VCaP (cell line): ENCODE measurements at regions not wholly inside any gene's neighbourhood (a gene's known extent, or its start where the extent isn't known, plus 50 kb on each side); places are given as distances from the start of the nearest gene placed in this dataset.

Experiments used
- H3K27ac ChIP-seq: fragments of 450-650 bp; 2 replicates; pipeline ENCODE4 v1.5.1; 2017
- CTCF ChIP-seq: fragments of 450-650 bp; conservative IDR thresholded peaks from 2 replicates; pipeline ENCODE4 v1.5.1; 2017; ENCODE audit warnings: mild to moderate bottlenecking, moderate library complexity

DNA sequence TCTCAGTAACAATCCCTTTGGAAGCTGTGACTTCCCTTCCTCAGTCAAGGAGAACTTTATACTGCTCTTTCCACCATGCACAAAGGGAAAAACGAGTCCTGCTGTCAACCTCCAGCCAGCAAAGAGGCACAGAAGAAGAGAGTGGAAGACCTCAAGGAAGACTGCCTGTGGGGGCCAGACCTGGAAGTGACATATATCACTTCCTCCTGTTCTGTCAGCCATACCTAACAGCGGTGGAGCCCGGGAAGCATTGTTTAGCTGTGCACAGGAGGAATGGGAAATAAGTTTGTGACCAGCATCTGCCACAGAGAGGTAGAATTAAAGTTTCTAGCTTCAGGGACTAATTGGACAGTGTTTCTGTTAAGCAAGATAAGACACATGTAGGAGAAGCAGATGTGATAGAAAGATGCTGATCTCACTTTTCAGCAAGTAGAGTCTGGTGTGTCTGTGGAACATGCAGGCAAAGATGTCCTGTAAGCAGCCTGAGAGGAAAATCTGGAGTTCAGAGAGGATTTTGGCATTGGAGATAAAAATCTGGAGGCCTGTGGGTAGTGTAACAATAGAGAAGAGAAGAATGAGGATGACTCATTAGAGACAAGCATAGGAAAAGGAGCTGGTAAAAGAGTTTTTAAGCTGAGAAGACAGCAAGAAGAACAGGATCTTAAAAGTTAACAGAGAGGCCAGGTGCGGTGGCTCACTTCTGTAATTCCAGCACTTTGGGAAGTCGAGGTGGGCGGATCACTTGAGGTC, 141.6 kb upstream of the CPSF6 start:
- H3K27ac ChIP-seq, result no peak overlapping the region
- no peak for TF ChIP-seq CTCF

- no peak for TF ChIP-seq CTCF
- no peak overlapping the region for H3K27ac ChIP-seq
Observed at GRCh38 chr12:69099201-69099837, 140.1 kb upstream of the CPSF6 start.

DNA sequence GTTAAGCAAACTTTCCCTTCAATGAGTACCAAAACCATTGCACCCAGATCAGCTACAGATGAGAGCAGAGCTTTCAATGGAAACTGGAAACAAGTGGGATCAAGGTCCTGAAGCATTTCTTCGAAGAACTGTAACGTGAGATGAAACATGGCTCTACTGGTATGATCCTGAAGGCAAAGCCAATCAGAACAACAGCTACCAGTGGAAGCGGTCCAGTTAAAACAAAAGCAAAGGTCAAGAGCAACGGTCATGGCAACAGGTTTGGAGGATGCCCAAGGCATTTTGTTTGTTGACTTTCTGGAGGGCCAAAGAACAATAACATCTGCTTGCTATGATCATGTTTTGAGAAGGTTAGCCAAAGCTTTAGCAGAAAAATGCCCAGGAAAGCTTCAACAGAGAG, 137.9 kb upstream of the CPSF6 start:
- no peak overlapping the region for H3K27ac ChIP-seq
- no peak for TF ChIP-seq CTCF

DNA sequence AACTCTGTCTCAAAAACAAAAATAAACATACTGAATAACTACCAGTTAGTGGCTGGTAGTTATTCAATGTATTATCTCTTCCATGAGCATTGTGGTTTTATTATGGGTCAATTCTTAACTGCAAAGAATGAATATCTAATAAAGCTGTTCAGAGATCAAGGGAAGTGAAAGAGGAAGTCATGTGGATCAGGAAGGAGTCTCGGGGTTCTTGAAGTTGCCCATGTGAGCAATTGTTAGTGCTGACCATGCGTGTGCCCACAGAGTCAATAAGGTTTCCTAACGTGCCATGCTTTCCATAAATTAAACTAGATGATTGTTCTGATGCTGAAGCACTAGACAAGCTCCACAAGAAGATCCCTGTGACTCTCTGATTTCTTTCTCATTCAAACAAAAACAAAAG, 136.5 kb upstream of the CPSF6 start:
- TF ChIP-seq CTCF, result no peak
- no peak overlapping the region for H3K27ac ChIP-seq

- no peak overlapping the region for H3K27ac ChIP-seq
- no peak for TF ChIP-seq CTCF
Observed at GRCh38 chr12:69105101-69105962, 134.0 kb upstream of the CPSF6 start.

- no peak for TF ChIP-seq CTCF
- H3K27ac ChIP-seq, result no peak overlapping the region
Observed at GRCh38 chr12:69106482-69107118, 132.8 kb upstream of the CPSF6 start.

DNA sequence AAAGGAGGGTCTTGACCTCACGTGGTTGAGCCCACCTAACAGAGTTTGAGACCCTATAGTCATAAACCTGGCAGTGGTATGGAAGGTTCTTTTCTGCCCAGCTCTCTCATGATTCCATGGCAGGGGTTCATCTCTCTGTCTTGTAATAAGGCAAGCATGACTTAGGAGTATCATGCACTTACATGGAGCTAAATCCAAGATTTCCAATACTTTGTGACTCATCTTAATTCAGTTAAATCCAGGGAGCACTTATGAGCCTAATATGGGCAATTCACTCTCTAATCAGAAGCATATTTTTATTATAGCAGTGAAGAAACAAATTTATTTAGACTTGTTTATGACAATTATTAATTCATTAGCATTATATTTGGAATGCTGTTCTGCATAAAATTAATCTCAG, 131.8 kb upstream of the CPSF6 start:
- no peak overlapping the region for H3K27ac ChIP-seq
- no peak for TF ChIP-seq CTCF
